Activated CD4-positive, alpha-beta T cell treated with anti-CD3 and anti-CD28 coated beads, Interleukin-2, amount 10 ng/mL, durations not matched to agents 7 days and 5 days (primary cell): ENCODE measurements at regions not wholly inside any gene's neighbourhood (a gene's known extent, or its start where the extent isn't known, plus 50 kb on each side); places are given as distances from the start of the nearest gene placed in this dataset.

Source experiments
- CTCF ChIA-PET: fragments of 350-600 bp; sonication (Branson Sonifier 250); formaldehyde crosslinking; loops from one replicate; lab custom pipeline; 2021; ENCODE audit warnings: antibody characterized with exemption; lab: Charles Lee
- POLR2A ChIA-PET: fragments of 350-600 bp; sonication (Branson Sonifier 250); formaldehyde crosslinking; loops from one replicate; lab custom pipeline; 2021; ENCODE audit warnings: antibody characterized with exemption; lab: Charles Lee
- DNase-seq: peaks from one replicate; pipeline ENCODE4 v3.0.0-alpha.2; 2020
- H3K27ac Mint-ChIP-seq: one replicate; pipeline ENCODE4 v1.8.0; 2021; ENCODE audit warnings: mild to moderate bottlenecking, moderate library complexity, mixed read lengths
- H3K27me3 Mint-ChIP-seq: one replicate; pipeline ENCODE4 v1.8.0; 2021; ENCODE audit warnings: mixed read lengths
- H3K36me3 Mint-ChIP-seq: one replicate; pipeline ENCODE4 v1.8.0; 2021; ENCODE audit warnings: low read depth, mixed read lengths
- H3K4me1 Mint-ChIP-seq: one replicate; pipeline ENCODE4 v1.8.0; 2021; ENCODE audit warnings: mixed read lengths
- H3K4me3 Mint-ChIP-seq: one replicate; pipeline ENCODE4 v1.8.0; 2021; ENCODE audit warnings: mild to moderate bottlenecking, moderate library complexity, mixed read lengths
- H3K9me3 Mint-ChIP-seq: one replicate; pipeline ENCODE4 v1.8.0; 2021; ENCODE audit warnings: mixed read lengths

GRCh38 chr12:42760550-42760949 is 171.0 kb upstream of the PRICKLE1 start:
- Mint-ChIP-seq H3K27ac (no peak overlapping the region), H3K27me3 (peaks cover 2% of the 10 kb centered on the region), H3K4me1 (no peaks in the 10 kb centered on the region), H3K4me3 (no peak overlapping the region), H3K36me3 (no peaks in the 10 kb centered on the region), H3K9me3 (no peaks in the 10 kb centered on the region)
- ChIA-PET CTCF (no interaction called here), POLR2A (no interaction called here)
- no peak for DNase-seq

- no peak overlapping the region for H3K4me3 Mint-ChIP-seq
- no peak overlapping the region for H3K27ac Mint-ChIP-seq
- H3K4me1 Mint-ChIP-seq: no peaks in the 10 kb centered on the region
- peaks cover 2% of the 10 kb centered on the region for H3K27me3 Mint-ChIP-seq
- no peaks in the 10 kb centered on the region for H3K9me3 Mint-ChIP-seq
- no peak for DNase-seq
- ChIA-PET CTCF (no interaction called here), POLR2A (no interaction called here)
- H3K36me3 Mint-ChIP-seq: no peaks in the 10 kb centered on the region
Measured at GRCh38 chr12:42759622-42760273, 170.2 kb upstream of the PRICKLE1 start.

GRCh38 chr12:42758806-42759205 is 169.3 kb upstream of the PRICKLE1 start:
- ChIA-PET CTCF (no interaction called here), POLR2A (no interaction called here)
- Mint-ChIP-seq H3K4me1 (no peaks in the 10 kb centered on the region), H3K9me3 (no peaks in the 10 kb centered on the region), H3K36me3 (no peaks in the 10 kb centered on the region), H3K27me3 (peaks cover 2% of the 10 kb centered on the region), H3K4me3 (no peak overlapping the region), H3K27ac (no peak overlapping the region)
- DNase-seq: no peak

DNA sequence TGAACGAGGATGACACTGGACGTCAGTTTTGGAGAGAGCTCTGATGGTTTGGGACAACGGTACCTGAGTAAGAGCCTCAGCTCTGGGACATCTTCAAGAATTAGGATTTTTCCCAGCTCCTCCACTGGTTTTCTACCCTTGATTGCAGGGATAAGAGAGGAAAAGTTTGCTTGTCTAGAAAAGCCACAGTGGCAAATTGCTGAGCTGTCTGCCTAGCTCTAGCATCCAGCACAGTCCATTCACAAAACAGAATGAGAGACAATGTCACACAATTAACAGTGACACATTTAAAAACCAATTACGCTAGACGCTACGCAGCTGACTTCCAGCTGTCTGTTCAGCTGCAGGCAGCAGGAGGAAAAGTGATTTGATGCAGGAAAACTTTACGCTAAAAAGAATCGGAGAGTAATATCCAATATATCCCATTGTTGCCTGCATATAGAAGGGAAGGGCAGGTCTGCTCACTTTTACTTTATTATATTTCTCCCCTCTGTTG is 168.1 kb upstream of the PRICKLE1 start:
- Mint-ChIP-seq H3K9me3 (no peaks in the 10 kb centered on the region), H3K4me1 (no peaks in the 10 kb centered on the region), H3K27me3 (no peaks in the 10 kb centered on the region), H3K27ac (no peak overlapping the region), H3K4me3 (no peak overlapping the region), H3K36me3 (no peaks in the 10 kb centered on the region)
- CTCF ChIA-PET: interaction anchor here (1.0 kb wide), 1 partner anchor 27 kb away, joined by 3 read pairs; no protein-coding TSS in a partner anchor
- no peak for DNase-seq
- POLR2A ChIA-PET: no interaction called here

DNA sequence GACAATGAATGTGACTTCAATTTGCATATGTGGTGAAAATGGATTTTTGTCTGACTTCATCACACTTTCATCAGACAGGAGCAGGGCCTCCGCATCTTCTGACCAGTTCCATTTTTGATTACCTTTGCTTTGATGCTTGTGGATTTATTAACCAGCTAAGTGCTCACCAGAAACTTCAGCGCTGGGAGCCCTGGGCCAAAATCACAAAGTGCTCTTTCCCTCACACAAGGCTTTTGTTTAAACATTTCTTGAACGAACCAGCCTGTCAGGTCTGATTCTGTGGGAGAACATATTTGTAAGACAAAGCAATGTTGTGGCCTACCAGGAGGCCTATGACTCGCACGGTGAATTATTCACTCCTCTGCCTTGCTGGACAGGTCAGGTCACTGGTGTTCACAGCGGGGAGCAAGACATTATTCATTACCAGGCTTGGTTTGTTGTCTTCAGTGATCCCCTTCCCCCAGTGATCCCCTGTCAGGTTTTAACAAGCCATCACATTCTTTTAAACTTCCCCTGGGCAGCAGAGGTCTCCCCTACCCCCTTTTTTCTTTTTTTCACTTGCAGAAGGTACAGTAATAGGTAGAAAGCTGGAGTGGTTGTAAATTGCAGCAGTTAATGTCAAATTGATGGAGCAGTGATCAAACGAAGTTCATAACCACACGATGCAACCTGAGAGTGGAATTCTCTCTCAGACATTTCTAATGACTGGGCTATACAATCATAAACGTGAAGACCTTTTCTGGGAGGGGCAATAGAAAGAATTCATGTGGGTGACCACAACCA is 167.5 kb upstream of the PRICKLE1 start:
- Mint-ChIP-seq H3K4me3 (no peak overlapping the region), H3K27me3 (no peaks in the 10 kb centered on the region)
- POLR2A ChIA-PET: no interaction called here

DNA sequence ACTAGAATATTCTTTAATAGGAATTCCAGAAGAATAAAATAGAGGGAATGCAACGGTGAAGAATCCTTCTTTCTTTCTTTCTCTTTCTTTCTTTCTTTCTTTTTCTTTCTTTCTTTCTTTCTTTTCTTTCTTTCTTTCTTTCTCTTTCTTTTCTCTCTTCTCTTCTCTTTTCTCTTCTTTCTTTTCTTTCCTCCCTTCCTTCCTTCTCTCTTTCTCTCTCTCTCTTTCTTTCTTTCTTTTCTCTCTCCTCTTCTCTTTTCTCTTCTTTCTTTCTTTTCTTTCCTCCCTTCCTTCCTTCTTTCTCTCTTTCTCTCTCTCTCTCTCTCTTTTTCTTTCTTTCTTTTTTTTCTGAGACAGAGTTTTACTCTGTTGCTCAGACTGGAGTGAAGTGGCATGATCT is 160.8 kb upstream of the PRICKLE1 start:
- CTCF ChIA-PET: no interaction called here
- H3K27me3 Mint-ChIP-seq: no peaks in the 10 kb centered on the region

More for the DNA sequence above, 167.5 kb upstream of the PRICKLE1 start:
- DNase-seq: no peak
- Mint-ChIP-seq H3K4me1 (no peaks in the 10 kb centered on the region), H3K27ac (no peak overlapping the region), H3K36me3 (no peaks in the 10 kb centered on the region), H3K9me3 (no peaks in the 10 kb centered on the region)
- CTCF ChIA-PET: interaction anchor here (1.0 kb wide), 1 partner anchor 26 kb away, joined by 3 read pairs; no protein-coding TSS in a partner anchor

GRCh38 chr12:42749239-42749638 is 159.7 kb upstream of the PRICKLE1 start:
- H3K4me1 Mint-ChIP-seq: no peaks in the 10 kb centered on the region
- no peak for DNase-seq
- H3K27me3 Mint-ChIP-seq: no peaks in the 10 kb centered on the region
- peaks cover 11% of the 10 kb centered on the region for H3K9me3 Mint-ChIP-seq
- ChIA-PET POLR2A (no interaction called here), CTCF (no interaction called here)
- H3K4me3 Mint-ChIP-seq: no peak overlapping the region
- H3K36me3 Mint-ChIP-seq: no peaks in the 10 kb centered on the region
- no peak overlapping the region for H3K27ac Mint-ChIP-seq

More for the DNA sequence above, 160.8 kb upstream of the PRICKLE1 start:
- Mint-ChIP-seq H3K4me3 (no peak overlapping the region), H3K36me3 (no peaks in the 10 kb centered on the region), H3K27ac (no peak overlapping the region), H3K9me3 (peaks cover 11% of the 10 kb centered on the region), H3K4me1 (no peaks in the 10 kb centered on the region)
- no peak for DNase-seq
- POLR2A ChIA-PET: no interaction called here

GRCh38 chr12:42744539-42745182 is 155.1 kb upstream of the PRICKLE1 start:
- Mint-ChIP-seq H3K27ac (no peak overlapping the region), H3K4me3 (no peak overlapping the region), H3K27me3 (no peaks in the 10 kb centered on the region), H3K36me3 (no peaks in the 10 kb centered on the region), H3K4me1 (no peaks in the 10 kb centered on the region), H3K9me3 (peaks cover 11% of the 10 kb centered on the region)
- POLR2A ChIA-PET: no interaction called here
- no peak for DNase-seq
- CTCF ChIA-PET: no interaction called here

DNA sequence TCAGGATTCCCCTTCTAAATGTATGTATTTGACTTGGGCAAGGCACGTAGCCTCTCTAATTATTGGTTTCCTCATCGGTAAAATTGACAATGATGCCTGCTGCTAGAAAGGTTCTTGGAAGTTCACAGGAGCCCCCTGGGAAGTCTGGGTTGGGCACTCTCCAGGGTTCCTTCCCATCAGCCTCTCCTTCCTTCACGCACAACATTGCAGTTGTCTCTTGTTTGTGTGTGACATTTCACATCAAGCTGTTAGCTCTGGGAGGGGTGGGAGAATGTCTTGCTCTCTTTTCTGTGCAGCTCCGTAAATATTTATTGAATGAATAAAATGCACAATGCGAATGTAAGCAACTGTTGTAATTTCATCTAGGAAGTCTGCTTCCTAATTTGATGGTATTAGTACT is 153.2 kb upstream of the PRICKLE1 start:
- no peak for DNase-seq
- POLR2A ChIA-PET: no interaction called here
- H3K27me3 Mint-ChIP-seq: no peaks in the 10 kb centered on the region

DNA sequence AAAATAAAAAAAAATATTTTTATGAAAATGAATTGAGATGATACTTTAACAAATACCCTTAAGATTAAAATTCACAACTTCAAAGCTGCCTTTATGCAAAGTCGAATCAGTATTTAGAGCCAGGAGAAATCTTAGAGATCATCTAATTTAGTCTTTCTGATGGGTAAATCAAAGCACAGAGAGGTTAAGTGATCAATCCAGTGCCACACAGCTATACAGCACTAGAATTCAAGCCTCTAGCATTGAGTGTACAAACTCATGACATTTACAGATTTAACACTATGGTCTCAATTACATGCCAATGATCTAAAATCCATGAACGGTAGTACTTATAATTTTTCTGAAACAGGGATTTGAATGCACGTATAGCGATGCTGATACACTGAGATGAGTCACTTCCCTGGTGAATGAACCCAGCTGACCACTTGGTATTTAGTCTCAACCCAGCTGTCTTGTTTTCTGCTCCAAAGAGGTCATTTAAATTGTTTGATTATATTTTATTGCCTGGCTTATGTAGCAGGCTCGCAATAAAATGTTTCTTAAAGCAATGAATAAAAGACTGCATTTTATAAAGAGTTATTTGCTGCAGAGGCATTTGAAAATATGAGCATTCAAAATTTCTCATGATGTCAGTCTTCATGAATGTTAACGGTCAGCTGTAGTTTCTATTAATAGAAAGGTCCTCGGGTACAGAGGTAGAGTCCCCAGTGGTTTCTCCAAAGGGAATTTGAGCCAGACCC is 152.4 kb upstream of the PRICKLE1 start:
- H3K4me1 Mint-ChIP-seq: no peaks in the 10 kb centered on the region
- H3K4me3 Mint-ChIP-seq: no peak overlapping the region
- H3K27ac Mint-ChIP-seq: no peak overlapping the region
- ChIA-PET POLR2A (no interaction called here), CTCF (no interaction called here)
- H3K9me3 Mint-ChIP-seq: no peaks in the 10 kb centered on the region
- H3K36me3 Mint-ChIP-seq: no peaks in the 10 kb centered on the region
- DNase-seq: no peak
- H3K27me3 Mint-ChIP-seq: no peaks in the 10 kb centered on the region

More for the DNA sequence above, 153.2 kb upstream of the PRICKLE1 start:
- no peaks in the 10 kb centered on the region for H3K4me1 Mint-ChIP-seq
- CTCF ChIA-PET: no interaction called here
- peaks cover 4% of the 10 kb centered on the region for H3K9me3 Mint-ChIP-seq
- no peak overlapping the region for H3K27ac Mint-ChIP-seq
- no peaks in the 10 kb centered on the region for H3K36me3 Mint-ChIP-seq
- no peak overlapping the region for H3K4me3 Mint-ChIP-seq

GRCh38 chr12:42741091-42741490 is 151.5 kb upstream of the PRICKLE1 start:
- Mint-ChIP-seq H3K9me3 (no peaks in the 10 kb centered on the region), H3K36me3 (no peaks in the 10 kb centered on the region), H3K27me3 (no peaks in the 10 kb centered on the region), H3K27ac (no peak overlapping the region), H3K4me1 (no peaks in the 10 kb centered on the region), H3K4me3 (no peak overlapping the region)
- ChIA-PET POLR2A (no interaction called here), CTCF (no interaction called here)
- DNase-seq: no peak

DNA sequence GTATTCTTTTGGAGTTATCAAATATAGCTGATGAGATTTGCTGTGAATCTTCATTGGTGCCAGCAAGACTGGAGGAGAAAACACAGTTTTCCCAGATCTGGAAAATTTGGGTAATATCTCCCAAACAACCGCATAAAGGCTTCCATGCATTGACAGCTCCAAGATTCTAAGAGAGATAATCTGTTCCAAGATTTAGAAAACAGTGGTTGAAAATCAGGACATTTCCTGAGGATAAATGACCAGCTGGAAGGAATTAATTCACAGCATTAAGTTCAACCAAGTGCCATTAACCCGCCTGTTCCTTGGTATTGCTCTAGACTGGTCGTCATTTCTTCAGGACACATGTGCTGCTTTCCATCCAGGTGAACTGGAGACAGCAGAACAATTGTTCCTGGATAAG is 147.9 kb upstream of the PRICKLE1 start:
- no peaks in the 10 kb centered on the region for H3K4me1 Mint-ChIP-seq
- no peak for DNase-seq
- H3K27me3 Mint-ChIP-seq: no peaks in the 10 kb centered on the region
- H3K9me3 Mint-ChIP-seq: no peaks in the 10 kb centered on the region
- no peak overlapping the region for H3K27ac Mint-ChIP-seq
- ChIA-PET POLR2A (no interaction called here), CTCF (no interaction called here)
- no peaks in the 10 kb centered on the region for H3K36me3 Mint-ChIP-seq
- H3K4me3 Mint-ChIP-seq: no peak overlapping the region
